HG03439 (cell line): ENCODE measurements at regions not wholly inside any gene's neighbourhood (a gene's known extent, or its start where the extent isn't known, plus 50 kb on each side); places are given as distances from the start of the nearest gene placed in this dataset.

Experiments
- ATAC-seq: cut with Tn5 transposase; IDR thresholded peaks from one replicate; pipeline ENCODE4 v1.9.1; 2021; ENCODE audit warnings: mild to moderate bottlenecking, moderate library complexity; ENCODE audit not compliant: unreplicated experiment

DNA sequence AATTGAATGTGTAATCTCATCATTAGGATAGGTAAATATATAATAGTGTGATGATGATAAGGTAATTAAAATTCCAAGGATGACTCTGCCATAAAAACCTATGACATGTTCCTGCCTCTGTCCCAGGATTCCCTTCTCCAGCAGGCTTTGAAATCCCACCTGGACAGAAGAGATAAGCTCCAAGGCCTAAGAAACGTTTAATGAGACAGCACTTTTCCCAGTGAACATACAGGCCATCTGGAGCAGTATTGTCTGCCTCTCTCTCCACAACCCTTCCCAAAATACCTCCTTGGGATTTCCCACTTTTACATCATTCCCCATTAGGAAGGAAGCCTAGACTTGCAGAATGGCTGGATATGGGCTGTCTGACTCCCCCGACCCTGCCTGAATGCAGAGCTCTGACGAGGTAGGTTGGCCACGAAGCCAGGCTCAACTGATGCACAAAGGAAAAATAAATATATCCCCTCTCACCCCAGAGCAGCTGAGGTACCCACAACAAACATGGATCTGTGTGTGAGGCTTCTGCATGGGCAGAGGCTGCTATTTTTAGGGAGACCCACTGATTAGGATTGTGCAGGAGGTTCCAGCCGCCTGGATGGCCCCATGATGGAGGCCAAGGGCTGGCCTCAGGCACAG, 71.0 kb downstream of the TMPRSS5 start:
- no peak for ATAC-seq

DNA sequence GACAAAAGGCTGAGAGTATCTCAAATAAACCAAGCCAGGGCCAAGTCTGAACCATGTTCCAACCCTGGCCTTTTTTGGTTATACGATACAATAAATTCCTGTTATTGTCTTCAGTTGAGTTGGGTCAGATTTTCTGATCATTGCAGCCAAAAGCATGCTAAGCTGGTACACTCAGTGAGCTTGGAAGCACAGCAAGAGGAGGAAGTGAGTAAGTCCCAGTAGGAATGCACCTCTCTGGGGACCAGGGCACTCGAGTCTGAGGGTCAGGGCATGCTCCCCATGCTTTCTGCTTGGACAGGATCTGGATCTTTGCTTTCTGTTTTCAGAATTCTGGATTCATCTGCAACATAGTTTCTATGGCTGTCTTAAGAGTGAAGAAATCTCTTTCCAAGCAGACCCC, 73.1 kb downstream of the TMPRSS5 start:
- no peak for ATAC-seq

DNA sequence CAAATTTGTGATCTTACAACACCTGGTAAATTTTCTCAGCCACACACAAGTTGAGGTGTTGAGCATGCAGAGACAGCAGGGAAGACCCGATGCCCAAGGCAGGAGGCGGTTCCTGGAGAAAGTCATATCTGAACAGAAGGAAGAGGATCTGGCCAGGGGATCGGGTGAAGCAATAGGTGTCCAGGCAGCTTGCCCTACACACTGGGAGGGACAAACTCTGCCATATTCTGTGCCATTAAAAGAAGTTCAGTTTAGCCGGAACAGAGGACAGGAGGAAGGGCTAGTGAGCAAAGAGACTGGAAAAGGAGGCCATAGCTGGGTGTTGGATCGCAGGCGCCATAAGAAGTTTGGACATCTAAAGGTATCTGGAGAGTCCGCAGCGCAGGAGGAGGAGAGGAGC, 76.5 kb downstream of the TMPRSS5 start:
- no peak for ATAC-seq

DNA sequence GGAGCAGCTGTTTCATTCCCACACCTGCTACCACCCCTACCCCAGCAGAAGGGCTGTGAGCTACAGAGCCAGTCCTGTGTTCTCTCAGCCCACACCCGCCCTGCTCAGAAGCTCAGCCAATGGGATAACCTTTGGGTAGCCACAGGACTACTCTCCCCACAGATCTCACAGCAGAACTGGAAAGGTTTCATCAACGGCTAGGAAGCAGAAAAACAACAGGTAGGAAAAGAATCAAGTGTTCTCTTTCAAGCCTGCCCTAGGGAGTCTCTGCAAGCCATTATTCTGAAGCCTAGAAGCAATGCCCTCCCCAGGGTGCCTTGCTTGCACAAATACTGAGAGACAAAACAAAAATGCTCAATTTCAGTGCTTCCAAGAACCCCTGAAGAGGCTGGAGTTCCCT, 77.2 kb downstream of the TMPRSS5 start:
- no peak for ATAC-seq

DNA sequence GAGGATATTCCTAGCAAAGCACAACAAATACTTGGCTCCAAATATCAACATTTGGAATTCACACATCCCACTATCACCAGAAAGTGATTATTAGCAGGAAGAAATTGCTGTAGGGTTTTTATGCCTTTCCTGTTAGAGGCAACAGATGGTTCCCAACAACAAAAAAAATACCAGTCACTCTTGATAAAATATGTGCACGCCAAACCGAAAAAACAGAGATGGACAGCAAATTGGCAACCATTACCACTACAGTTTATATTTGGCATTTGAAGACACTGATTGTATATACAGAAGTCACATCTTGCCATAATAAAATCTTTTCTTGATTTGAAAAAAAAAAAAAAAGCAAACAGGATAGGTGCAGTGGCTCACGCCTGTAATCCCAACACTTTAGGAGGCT, 78.2 kb downstream of the TMPRSS5 start:
- no peak for ATAC-seq

DNA sequence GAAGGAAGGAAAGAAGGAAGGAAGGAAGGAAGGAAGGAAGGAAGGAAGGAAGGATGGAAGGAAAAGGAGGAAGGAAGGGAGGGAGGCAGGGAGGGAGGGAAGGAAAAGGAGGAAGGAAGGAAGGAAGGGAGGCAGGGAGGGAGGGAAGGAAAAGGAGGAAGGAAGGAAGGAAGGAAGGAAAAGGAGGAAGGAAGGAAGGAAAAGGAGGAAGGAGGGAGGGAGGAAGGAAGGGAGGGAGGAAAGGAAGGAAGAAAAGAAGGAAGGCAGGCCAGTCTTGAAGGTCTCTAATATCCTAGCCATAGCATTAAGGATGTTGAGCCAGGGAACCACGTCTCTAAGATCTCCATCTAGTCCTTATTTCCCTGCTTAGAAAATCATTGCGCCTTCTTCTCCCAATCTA, 78.8 kb downstream of the TMPRSS5 start:
- ATAC-seq: no peak

DNA sequence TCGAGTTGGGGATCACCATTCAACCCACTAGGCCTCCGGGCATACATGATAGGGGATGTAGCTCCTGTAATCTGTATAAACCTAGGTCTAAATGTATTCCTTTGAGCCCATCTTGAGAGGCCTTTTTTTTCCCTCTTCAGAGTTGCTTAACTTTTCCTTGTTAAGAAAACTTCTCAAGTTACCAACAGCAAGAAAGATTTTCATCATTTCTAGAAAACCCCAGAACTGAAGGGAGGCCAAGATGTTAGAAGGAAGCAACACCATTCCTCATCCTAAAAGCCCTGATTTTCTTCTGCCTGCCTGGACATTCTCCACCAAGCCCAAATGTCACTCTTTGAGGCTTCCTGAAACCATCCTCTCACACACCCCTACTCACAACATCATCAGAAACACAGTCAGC, 79.4 kb downstream of the TMPRSS5 start:
- no peak for ATAC-seq

DNA sequence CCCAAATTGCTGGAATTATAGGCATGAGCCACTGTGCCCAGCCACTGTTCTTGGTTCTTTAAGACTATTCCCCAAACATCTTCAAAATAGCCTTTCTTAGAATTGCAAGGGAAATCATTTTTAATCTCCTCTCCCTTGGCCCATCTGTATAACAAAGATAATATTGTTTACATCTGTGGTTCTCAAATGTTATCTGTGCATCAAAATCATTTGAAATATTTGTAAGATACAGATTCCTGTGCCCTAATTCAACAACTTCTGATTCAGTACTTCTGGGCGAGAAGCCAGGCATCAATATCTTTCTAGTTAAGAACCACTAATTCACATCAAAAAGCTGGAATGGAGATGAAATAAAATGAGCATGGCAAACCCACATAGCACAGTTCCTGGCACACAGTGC, 83.0 kb downstream of the TMPRSS5 start:
- no peak for ATAC-seq

DNA sequence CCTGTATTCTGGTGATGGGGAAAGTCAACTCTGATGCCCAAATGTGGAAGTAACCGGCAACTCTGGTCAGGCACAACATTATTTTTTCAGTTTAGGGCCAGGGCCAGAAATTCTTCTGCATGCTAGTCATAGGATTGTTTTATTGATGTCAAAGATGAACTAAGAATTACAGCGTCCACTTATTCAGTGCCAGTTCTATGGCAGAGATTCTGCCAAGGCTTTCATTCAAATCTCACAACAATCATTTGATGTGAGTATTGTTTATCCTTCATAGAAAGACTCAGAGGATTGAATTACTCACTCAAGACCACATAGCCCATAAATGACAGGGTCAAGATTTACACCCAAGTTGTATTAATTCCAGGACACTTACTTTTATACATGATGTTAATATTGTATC, 87.7 kb downstream of the TMPRSS5 start:
- ATAC-seq: no peak

DNA sequence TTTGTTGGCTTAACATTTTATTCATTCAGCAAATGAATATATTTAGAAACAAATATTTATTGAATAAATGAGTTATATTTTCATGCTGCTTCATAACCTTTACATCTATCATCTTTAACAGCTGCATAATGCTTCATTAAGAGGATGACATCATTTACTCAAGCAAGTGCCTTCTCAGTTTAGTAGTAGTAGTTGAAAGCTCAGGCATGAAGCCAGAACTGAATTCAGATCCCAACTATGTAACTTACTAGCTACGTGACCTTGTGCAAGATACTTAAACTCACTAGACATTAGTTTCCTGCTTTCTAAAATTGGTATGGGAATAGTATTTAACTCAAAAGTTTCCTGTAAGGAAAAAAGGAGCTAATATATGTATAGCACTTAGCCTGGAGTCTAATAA, 90.3 kb downstream of the TMPRSS5 start:
- no peak for ATAC-seq

DNA sequence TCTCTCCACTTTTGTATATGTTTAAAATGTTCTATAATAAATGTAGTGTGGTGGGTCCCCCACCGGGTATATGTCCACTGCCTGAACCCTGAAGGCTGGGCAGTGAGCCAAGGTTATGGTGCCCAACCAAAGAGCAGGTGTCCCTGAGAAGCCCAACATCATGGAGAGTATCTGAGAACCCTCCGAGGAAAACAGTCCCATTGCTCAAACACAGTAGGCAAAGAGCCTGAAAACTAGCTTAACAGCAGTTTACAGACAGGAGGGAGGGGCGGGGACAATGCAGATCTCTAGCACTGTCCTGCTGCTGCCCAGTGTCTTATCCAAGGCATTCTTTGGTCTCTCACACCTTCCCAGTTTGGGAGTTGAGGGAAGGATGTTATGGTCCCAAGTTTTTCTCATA, 91.0 kb downstream of the TMPRSS5 start:
- ATAC-seq: no peak

DNA sequence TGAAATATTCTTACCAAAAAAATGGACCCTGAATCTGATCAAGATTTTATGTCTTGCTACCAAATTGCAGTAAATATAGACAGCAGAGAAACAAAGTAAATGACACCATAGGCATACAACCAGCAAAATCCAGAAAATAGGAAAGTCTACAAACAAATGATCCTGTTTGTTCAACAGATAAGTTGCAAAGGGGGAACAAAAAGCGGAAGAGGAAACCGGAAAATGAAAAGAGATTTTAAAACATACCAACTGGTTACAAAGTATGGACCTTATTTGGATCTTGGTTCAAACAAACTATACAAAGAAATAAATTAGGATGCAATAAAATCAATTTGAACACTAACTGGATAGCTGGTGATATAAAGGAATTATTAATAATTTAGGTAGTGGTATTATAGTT, 92.0 kb downstream of the TMPRSS5 start:
- ATAC-seq: no peak

DNA sequence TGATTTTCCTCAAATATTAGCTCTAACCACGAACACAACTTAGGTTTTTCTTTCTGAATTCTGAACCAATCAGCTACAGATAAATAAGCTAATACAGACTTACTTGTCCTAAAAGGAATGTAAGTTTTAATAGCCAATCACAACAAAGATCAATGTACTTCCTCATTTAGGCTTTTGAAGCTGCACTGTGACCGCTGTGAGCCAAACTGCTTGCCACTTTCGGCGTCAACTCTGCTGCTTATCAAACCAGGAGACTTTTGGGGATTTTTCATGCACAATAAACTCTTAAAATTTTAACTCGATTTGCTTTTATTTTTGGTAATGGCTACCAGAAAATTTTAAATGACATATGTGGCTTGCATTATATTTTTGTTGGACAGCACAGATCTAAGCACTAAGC, 92.5 kb downstream of the TMPRSS5 start:
- no peak for ATAC-seq

DNA sequence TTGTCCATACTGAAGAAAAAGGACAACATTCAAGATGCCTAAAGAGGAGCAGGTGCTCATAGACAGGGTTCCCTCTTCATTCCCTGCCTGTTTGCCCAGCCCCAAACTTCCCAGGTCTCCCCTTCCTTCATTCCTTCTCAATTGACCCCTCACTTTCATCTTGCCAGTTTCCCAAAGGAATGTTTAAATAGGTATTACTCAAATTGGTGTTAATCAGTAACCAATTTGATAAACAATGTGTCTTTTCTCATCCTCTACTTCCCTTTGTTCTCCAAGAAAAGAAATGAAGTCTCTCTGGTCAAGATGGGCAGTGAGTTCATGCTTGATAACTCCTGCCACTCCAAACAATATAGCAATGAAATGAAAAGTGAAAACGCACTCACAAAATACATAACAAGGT, 101.9 kb downstream of the TMPRSS5 start:
- ATAC-seq: no peak

DNA sequence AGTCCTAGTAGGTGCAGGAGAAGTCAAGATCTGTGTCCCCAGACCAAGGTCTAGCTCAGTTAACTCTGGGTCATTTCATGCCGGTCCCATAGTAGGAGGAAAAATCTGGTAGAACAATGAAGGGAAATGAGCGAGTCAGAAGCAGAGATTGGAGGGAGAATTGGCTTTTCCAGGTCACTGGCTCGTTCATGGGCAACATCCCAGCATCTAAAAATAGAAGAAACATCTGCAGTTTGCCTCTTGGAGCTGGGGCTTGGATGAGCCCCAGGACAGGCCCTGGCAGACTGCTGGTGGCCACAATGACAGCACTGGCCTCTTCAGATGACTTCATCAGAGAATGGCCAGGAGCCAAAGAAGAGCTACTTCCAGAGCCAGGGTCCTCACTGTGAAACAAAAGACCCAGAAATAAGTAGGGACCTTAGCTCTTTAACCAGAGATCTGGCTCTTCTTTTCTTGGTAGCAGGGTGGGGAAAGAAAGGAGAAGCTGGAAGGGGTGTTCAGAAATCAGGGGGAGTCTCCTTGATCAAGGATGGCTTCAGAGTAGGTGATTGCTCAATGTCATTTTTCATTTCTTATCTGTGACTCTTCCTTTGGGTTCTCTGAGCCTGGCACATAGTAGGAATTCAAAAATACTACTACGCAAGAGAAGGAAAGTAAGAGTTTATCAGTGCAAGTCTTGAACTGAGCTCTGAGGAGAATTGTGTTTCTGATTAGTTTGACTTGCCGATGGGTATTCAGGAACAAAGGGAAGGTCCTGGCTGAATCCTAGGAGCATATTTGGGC, 102.6 kb downstream of the TMPRSS5 start:
- ATAC-seq: no peak

DNA sequence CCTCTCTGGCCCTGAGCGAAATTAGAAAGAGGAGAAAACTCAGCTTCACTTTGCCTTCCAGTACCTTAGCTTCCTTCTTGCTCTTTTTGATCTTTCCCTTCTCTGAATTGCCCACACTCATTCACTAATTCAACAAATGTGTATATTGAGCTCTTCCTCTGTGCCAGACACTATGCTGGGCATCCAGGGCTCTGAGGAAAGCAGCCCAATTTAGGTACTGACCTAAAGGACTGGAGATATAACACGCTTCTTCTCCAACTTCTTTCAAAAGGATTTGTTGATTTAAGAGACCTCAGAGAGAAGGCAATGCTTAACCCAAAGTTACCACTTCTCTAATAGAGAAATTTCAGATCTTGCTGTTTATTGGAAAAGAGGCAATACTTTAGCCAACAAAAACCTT, 103.6 kb downstream of the TMPRSS5 start:
- ATAC-seq: no peak

DNA sequence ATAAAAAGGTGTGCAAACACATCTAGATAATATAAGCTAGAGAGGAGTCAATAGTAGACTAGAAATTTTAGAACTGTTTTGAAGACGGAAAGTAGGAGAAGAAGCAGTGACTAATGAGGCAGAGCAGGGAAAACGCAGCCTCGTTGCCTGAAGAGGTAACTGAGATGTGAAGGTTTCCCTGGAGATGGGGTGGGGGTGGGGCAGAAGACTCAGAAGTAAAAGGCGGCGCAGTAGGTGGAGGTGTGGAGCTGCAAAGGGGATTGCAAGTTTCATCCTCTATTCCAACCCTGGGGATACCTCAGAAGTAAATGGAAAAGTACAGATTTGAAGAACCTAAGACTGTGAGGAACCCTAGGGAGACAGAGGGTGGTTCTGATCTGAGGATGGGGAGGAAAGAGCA, 109.5 kb downstream of the TMPRSS5 start:
- no peak for ATAC-seq

DNA sequence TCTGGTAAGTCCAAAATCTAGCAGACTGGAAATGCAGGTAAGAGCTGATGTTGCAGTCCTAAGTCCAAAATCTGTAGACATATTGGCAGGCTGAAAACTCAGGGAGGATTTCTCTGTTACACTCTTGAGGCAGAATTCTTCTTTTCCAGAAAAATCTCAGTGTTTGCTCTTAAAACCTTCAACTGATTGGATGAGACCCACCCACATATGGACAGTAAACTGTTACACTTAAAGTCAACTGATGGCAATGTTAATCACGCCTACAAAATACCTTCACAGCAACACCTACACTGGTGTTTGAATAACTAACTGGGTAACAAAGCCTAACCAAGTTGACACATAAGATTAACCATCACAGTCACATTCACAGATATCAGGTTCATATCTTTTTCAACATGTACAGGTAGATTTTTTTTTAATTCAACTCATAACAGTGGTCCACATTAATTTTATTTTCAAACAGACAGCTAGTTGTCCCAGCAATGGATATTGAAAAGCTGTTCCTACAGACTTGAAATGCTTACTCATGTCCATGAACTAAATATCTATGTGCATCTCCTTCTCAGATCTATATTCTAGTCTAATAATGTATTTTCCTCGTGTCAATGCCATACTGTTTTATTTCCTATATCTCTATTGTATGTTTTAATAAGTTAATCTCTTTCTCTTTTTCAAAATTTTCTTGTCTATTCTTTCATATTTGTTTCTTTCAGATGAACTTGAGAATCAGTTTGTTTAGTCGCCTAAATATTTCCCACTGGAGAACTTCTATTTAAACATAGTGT, 110.1 kb downstream of the TMPRSS5 start:
- ATAC-seq: no peak

DNA sequence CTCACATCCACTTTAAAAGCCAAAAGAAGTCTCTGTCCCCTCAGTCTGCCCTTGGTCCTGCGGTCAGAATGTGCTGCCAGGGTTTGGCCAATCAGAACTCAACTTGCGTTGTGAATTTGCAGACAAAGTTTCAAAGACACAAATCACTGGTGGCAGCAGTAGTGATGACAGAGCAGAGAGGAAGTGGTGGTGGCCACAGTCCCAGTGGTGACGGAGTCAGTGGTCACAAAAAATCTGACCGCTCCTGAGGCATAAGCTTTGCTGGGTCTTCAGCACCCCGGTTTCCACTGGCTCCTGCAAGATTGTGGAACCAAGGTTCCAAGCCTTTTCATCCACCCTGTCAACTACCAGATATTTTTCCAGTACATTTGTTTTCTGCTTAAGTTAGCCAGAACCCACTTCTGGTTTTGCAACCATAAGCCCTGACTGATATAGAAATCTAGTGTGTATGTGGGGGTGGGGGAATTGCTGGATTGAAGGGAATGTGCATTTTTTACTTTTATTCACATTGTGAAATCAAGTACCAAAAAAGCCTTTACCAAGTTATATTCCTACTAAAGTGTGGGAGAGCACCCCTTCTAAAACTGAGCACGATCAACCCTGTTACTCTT, 112.3 kb downstream of the TMPRSS5 start:
- ATAC-seq: peak; percentile 91

DNA sequence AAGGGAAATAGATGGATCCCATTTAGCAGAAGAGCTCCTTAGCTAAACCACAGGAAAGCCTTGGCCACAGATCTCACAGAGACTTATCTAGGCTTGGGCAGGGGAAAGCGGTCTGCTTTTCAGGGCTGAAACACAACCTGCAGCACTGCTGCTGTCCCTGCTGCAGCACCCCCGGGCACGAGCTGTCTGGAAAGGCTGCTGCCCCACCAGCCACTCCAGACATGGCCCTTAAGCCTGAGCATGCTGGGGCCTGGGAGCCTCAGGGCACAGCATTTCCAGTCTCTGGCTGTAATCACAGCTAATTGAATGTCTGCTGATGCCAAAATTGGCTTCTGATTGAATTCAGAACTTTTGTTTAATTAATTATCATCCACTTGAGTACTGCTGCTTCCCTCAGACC, 115.0 kb downstream of the TMPRSS5 start:
- ATAC-seq: no peak

DNA sequence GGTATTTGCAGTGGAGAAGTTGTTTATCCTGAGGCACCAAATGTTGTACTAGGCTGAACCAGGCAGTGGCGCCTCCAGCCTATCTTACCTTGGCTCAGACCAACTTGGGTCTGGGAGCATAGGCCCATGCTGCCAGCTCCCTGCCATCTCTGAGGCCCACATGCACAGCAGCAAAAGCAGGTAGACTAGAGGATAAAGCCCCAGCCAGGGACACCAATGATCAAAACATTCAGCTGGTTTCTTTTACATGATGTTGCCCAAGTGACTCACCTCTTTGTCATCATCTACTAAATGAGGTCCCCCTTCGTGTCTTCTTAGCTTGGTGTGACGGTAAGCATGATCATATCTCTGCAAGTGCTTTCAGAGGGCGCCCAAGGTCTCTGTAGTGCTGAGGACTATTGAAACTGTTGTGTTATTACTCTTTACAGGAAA, 112.1 kb upstream of the DRD2 start:
- ATAC-seq: peak; percentile 96

DNA sequence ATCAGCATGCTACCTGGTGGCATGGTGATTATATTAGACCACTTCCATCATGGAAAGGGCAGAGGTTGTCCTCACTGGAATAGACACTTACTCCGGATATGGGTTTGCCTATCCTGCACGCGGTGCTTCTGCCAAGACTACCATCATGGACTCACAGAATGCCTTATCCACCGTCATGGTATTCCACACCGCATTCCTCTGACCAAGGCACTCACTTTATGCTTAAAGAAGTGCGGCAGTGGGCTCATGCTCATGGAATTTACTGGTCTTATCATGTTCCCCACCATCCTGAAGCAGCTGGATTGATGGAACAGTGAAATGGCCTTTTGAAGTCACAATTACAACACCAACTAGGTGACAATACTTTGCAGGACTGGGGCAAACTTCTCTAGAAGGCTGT, 109.2 kb upstream of the DRD2 start:
- no peak for ATAC-seq
